Peyer's patch (tissue), 4 donors: ENCODE measurements at regions not wholly inside any gene's neighbourhood (a gene's known extent, or its start where the extent isn't known, plus 50 kb on each side); places are given as distances from the start of the nearest gene placed in this dataset.

Experiments
- DNase-seq, 3 donors: peaks; one replicate each; pipeline ENCODE4 v3.0.0-alpha.2; 2017 to 2019
- H3K27ac ChIP-seq, 4 donors: fragments of 200-600 bp; sonication (generic); one replicate each; pipeline ENCODE4 v1.5.1; 2016 to 2019
- H3K27me3 ChIP-seq, 2 donors: fragments of 200-600 bp; sonication (generic); one replicate each; pipeline ENCODE4 v1.5.1; 2019
- H3K36me3 ChIP-seq, 3 donors: fragments of 200-600 bp; sonication (generic); one replicate each; pipeline ENCODE4 v1.5.1; 2016 to 2019
- H3K4me1 ChIP-seq, 4 donors: fragments of 200-600 bp; sonication (generic); one replicate each; pipeline ENCODE4 v1.5.1; 2016 to 2019
- H3K4me3 ChIP-seq, 4 donors: fragments of 200-600 bp; sonication (generic); 1 replicate in 3 of 4; 2 replicates in 1 of 4; pipeline ENCODE4 v1.5.1; 2016 to 2019; ENCODE audit warnings: mild to moderate bottlenecking in 1 of 4
- H3K9me3 ChIP-seq, 4 donors: fragments of 200-600 bp; sonication (generic); one replicate each; pipeline ENCODE4 v1.5.1; 2016 to 2019; ENCODE audit warnings: mild to moderate bottlenecking in 1 of 4
- POLR2A ChIP-seq, 2 donors: fragments of 450-650 bp; IDR thresholded peaks; one replicate each; pipeline ENCODE4 v1.5.1; 2017; ENCODE audit warnings: antibody characterized with exemption in 2 of 2, mild to moderate bottlenecking in 2 of 2, moderate library complexity in 2 of 2
- TF ChIP-seq, protein P1 (sequence below), 6 experiments: fragments of 450-650 bp in 4 of 6; fragments of 200-600 bp in 2 of 6; sonication (generic) in 1 of 6; IDR thresholded peaks; one replicate each; pipeline ENCODE4 v1.5.1; 2017 to 2019; ENCODE audit warnings: antibody characterized with exemption in 6 of 6, mild to moderate bottlenecking in 3 of 6, moderate library complexity in 1 of 6

- Histone ChIP-seq H3K4me1 (no peaks in the 10 kb centered on the region), H3K4me3 (no peak overlapping the region), H3K36me3 (no peaks in the 10 kb centered on the region), H3K27ac (no peak overlapping the region), H3K9me3 (no peaks in the 10 kb centered on the region), H3K27me3 (no peaks in the 10 kb centered on the region)
- DNase-seq, result no peak
- TF ChIP-seq POLR2A (IDR thresholded peaks at IDR 0.05), result no peak
- TF ChIP-seq, protein P1, sequence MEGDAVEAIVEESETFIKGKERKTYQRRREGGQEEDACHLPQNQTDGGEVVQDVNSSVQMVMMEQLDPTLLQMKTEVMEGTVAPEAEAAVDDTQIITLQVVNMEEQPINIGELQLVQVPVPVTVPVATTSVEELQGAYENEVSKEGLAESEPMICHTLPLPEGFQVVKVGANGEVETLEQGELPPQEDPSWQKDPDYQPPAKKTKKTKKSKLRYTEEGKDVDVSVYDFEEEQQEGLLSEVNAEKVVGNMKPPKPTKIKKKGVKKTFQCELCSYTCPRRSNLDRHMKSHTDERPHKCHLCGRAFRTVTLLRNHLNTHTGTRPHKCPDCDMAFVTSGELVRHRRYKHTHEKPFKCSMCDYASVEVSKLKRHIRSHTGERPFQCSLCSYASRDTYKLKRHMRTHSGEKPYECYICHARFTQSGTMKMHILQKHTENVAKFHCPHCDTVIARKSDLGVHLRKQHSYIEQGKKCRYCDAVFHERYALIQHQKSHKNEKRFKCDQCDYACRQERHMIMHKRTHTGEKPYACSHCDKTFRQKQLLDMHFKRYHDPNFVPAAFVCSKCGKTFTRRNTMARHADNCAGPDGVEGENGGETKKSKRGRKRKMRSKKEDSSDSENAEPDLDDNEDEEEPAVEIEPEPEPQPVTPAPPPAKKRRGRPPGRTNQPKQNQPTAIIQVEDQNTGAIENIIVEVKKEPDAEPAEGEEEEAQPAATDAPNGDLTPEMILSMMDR (IDR thresholded peaks at IDR 0.05), result no peak
Observed at GRCh38 chr16:23013484-23013883, 135.8 kb downstream of the USP31 start.

DNA sequence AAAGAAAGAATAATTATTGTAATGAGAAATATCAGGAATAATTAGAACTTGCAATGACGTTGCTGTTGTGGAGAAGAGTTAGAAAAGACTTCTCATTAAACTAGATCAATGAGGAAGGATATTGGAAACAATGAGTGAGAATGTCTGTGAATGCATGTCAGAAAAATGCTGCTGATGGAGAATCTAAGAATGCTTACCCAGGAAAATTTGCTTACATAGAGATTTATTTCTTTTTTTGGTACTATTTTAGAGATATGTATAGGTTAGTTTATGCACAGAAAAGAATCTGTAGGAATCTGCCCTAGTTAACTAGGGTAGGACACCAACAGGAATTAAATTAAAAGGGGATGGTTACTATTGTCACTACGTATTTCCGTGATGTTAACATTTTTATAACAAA is 140.2 kb downstream of the USP31 start:
- no peaks in the 10 kb centered on the region for H3K27me3 ChIP-seq
- TF ChIP-seq, protein P1 (IDR thresholded peaks at IDR 0.05), result no peak
- no peak for TF ChIP-seq POLR2A (IDR thresholded peaks at IDR 0.05)
- no peak overlapping the region for H3K27ac ChIP-seq
- no peaks in the 10 kb centered on the region for H3K36me3 ChIP-seq
- no peak for DNase-seq
- H3K9me3 ChIP-seq, result no peaks in the 10 kb centered on the region
- no peaks in the 10 kb centered on the region for H3K4me1 ChIP-seq
- no peak overlapping the region for H3K4me3 ChIP-seq

- no peaks in the 10 kb centered on the region for H3K9me3 ChIP-seq
- no peak for TF ChIP-seq POLR2A (IDR thresholded peaks at IDR 0.05)
- TF ChIP-seq, protein P1 (IDR thresholded peaks at IDR 0.05), result no peak
- no peaks in the 10 kb centered on the region for H3K4me1 ChIP-seq
- no peak for DNase-seq
- no peaks in the 10 kb centered on the region for H3K36me3 ChIP-seq
- H3K4me3 ChIP-seq, result no peak overlapping the region
- no peaks in the 10 kb centered on the region for H3K27me3 ChIP-seq
- H3K27ac ChIP-seq, result no peak overlapping the region
Observed at GRCh38 chr16:23008041-23008440, 141.2 kb downstream of the USP31 start.

GRCh38 chr16:23006380-23006779 is 142.9 kb downstream of the USP31 start:
- H3K27me3 ChIP-seq, result no peaks in the 10 kb centered on the region
- TF ChIP-seq POLR2A (IDR thresholded peaks at IDR 0.05), result no peak
- H3K4me3 ChIP-seq, result no peak overlapping the region
- no peak overlapping the region for H3K27ac ChIP-seq
- H3K36me3 ChIP-seq, result no peaks in the 10 kb centered on the region
- H3K4me1 ChIP-seq, result no peaks in the 10 kb centered on the region
- H3K9me3 ChIP-seq, result no peaks in the 10 kb centered on the region
- DNase-seq, result no peak

DNA sequence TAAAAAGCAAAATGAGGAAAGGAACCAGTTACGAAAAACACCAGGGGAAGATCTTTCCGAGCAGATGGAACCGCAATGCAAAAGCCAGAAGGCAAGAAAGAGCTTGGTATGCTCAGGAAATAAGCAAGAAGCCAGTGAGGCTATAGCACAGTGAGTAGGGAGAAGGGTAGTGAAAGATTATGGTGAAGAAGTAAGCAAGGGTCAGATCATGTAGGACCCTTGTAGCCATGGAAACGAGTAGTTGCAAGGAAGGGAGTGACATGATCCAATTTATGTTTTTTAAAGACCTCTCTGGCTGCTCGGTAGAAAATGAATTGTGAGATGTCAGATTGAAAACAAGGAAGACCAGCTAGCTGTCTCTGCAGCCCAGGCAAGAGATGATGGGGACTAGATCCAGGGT is 143.3 kb downstream of the USP31 start:
- H3K27ac ChIP-seq, result no peak overlapping the region
- no peaks in the 10 kb centered on the region for H3K36me3 ChIP-seq
- no peaks in the 10 kb centered on the region for H3K9me3 ChIP-seq
- no peak for TF ChIP-seq POLR2A (IDR thresholded peaks at IDR 0.05)
- TF ChIP-seq, protein P1 (IDR thresholded peaks at IDR 0.05), result no peak
- H3K4me3 ChIP-seq, result no peak overlapping the region
- H3K4me1 ChIP-seq, result no peaks in the 10 kb centered on the region
- no peaks in the 10 kb centered on the region for H3K27me3 ChIP-seq
- no peak for DNase-seq

GRCh38 chr16:22989598-22989997 is 159.7 kb downstream of the USP31 start:
- DNase-seq, result no peak

More at GRCh38 chr16:22989598-22989997, 159.7 kb downstream of the USP31 start:
- Histone ChIP-seq H3K4me3 (no peak overlapping the region), H3K36me3 (no peaks in the 10 kb centered on the region), H3K27me3 (no peaks in the 10 kb centered on the region), H3K27ac (no peak overlapping the region), H3K4me1 (no peaks in the 10 kb centered on the region), H3K9me3 (no peaks in the 10 kb centered on the region)
- TF ChIP-seq POLR2A (IDR thresholded peaks at IDR 0.05), result no peak
- TF ChIP-seq, protein P1 (IDR thresholded peaks at IDR 0.05), result no peak
